GM23338 (cell line): ENCODE measurements at regions not wholly inside any gene's neighbourhood (a gene's known extent, or its start where the extent isn't known, plus 50 kb on each side); places are given as distances from the start of the nearest gene placed in this dataset.

Experiments used
- ATAC-seq: fragments of 200-7000 bp; cut with Tn5 transposase; 3 replicates; pipeline ENCODE4 v1.9.1; 2020
- DNase-seq: peaks from one replicate; pipeline ENCODE4 v3.0.0-alpha.2; 2015; ENCODE audit warnings: low spot score
- H2AFZ ChIP-seq: fragments of 200-600 bp; sonication (generic); 2 replicates; pipeline ENCODE4 v1.8.0; 2016; ENCODE audit warnings: antibody characterized with exemption, mild to moderate bottlenecking, moderate library complexity
- H3F3A ChIP-seq: fragments of 200-600 bp; sonication (generic); replicated peaks from 2 replicates; pipeline ENCODE4 v1.8.0; 2017; ENCODE audit warnings: antibody characterized with exemption, mixed run types, low read depth
- H3K27ac ChIP-seq: fragments of 200-600 bp; sonication (generic); 2 replicates; pipeline ENCODE4 v1.6.1; 2016; ENCODE audit warnings: low read depth
- H3K27me3 ChIP-seq: fragments of 200-600 bp; sonication (generic); 2 replicates; pipeline ENCODE4 v1.8.0; 2016; ENCODE audit warnings: mild to moderate bottlenecking, mixed run types, moderate library complexity; ENCODE audit not compliant: insufficient read depth
- H3K36me3 ChIP-seq: fragments of 200-600 bp; sonication (generic); 2 replicates; pipeline ENCODE4 v1.8.0; 2016; ENCODE audit warnings: mild to moderate bottlenecking; ENCODE audit not compliant: insufficient read depth
- H3K4me1 ChIP-seq: fragments of 200-600 bp; sonication (generic); 2 replicates; pipeline ENCODE4 v1.8.0; 2016; ENCODE audit warnings: mild to moderate bottlenecking, moderate library complexity; ENCODE audit not compliant: insufficient read depth
- H3K4me2 ChIP-seq: fragments of 200-600 bp; sonication (generic); 2 replicates; pipeline ENCODE4 v1.7.1; 2017; ENCODE audit warnings: mixed run types
- H3K4me3 ChIP-seq: fragments of 200-600 bp; sonication (generic); 2 replicates; pipeline ENCODE4 v1.6.1; 2016; ENCODE audit warnings: mixed run types
- H3K79me2 ChIP-seq: fragments of 200-600 bp; sonication (generic); replicated peaks from 2 replicates; pipeline ENCODE4 v1.8.0; 2017; ENCODE audit warnings: mild to moderate bottlenecking; ENCODE audit not compliant: insufficient read depth
- H3K9me2 ChIP-seq: fragments of 200-600 bp; sonication (generic); 2 replicates; pipeline ENCODE4 v1.8.0; 2017; ENCODE audit not compliant: insufficient read depth
- H4K20me1 ChIP-seq: fragments of 200-600 bp; sonication (generic); replicated peaks from 2 replicates; pipeline ENCODE4 v1.8.0; 2017; ENCODE audit warnings: mild to moderate bottlenecking; ENCODE audit not compliant: insufficient read depth
- H3K27ac Mint-ChIP-seq: 2 replicates; pipeline ENCODE4 v1.8.0; 2020; ENCODE audit warnings: inconsistent platforms, mild to moderate bottlenecking, moderate library complexity, mixed read lengths
- H3K27me3 Mint-ChIP-seq: 3 replicates; pipeline ENCODE4 v1.8.0; 2022; ENCODE audit warnings: low read depth, mild to moderate bottlenecking, moderate library complexity, mixed read lengths, inconsistent platforms; ENCODE audit not compliant: insufficient read depth, poor library complexity
- H3K36me3 Mint-ChIP-seq: 3 replicates; pipeline ENCODE4 v1.8.0; 2021; ENCODE audit warnings: low read depth, mild to moderate bottlenecking, inconsistent platforms, moderate library complexity, mixed read lengths
- H3K4me1 Mint-ChIP-seq: 3 replicates; pipeline ENCODE4 v1.8.0; 2020; ENCODE audit warnings: mild to moderate bottlenecking, inconsistent platforms, mixed read lengths
- H3K4me3 Mint-ChIP-seq: 3 replicates; pipeline ENCODE4 v1.8.0; 2021; ENCODE audit warnings: moderate library complexity, mild to moderate bottlenecking, inconsistent platforms, mixed read lengths
- H3K9me3 Mint-ChIP-seq: 3 replicates; pipeline ENCODE4 v1.8.0; 2020; ENCODE audit warnings: moderate library complexity, mild to moderate bottlenecking, inconsistent platforms, mixed read lengths
- ETS1 ChIP-seq: IDR thresholded peaks from 2 replicates; pipeline ENCODE4 v1.6.1; 2016; ENCODE audit warnings: antibody characterized with exemption
- EZH2 ChIP-seq: fragments of 200-600 bp; sonication (generic); IDR thresholded peaks from one replicate; pipeline ENCODE4 v1.8.0; 2017; ENCODE audit warnings: antibody characterized with exemption, mild to moderate bottlenecking, low read depth; ENCODE audit not compliant: unreplicated experiment
- EZH2phosphoT487 ChIP-seq: fragments of 200-600 bp; sonication (generic); IDR thresholded peaks from one replicate; pipeline ENCODE4 v1.8.1; 2018; ENCODE audit warnings: antibody characterized with exemption; ENCODE audit not compliant: unreplicated experiment
- JUNB ChIP-seq: IDR thresholded peaks from one replicate; pipeline ENCODE4 v1.6.1; 2016; ENCODE audit warnings: antibody characterized with exemption; ENCODE audit not compliant: unreplicated experiment
- NANOG ChIP-seq: IDR thresholded peaks from 2 replicates; pipeline ENCODE4 v1.6.1; 2016; ENCODE audit warnings: antibody characterized with exemption, borderline replicate concordance
- POLR2AphosphoS5 ChIP-seq: IDR thresholded peaks from 2 replicates; pipeline ENCODE4 v1.6.1; 2016; ENCODE audit warnings: antibody characterized with exemption, low read depth
- STAT1 ChIP-seq: IDR thresholded peaks from one replicate; pipeline ENCODE4 v1.6.1; 2016; ENCODE audit warnings: antibody characterized with exemption; ENCODE audit not compliant: unreplicated experiment
- ZNF114 ChIP-seq: fragments of 250-450 bp; sonication (Bioruptor Pico); IDR thresholded peaks from 2 replicates; pipeline ENCODE4 v1.5.0; 2020; ENCODE audit warnings: mild to moderate bottlenecking, moderate library complexity
- ZNF331 ChIP-seq: fragments of 250-450 bp; sonication (Bioruptor Pico); IDR thresholded peaks from 2 replicates; pipeline ENCODE4 v1.5.0; 2020; ENCODE audit warnings: low read depth, mild to moderate bottlenecking, moderate library complexity
- ZNF462 ChIP-seq: fragments of 250-450 bp; sonication (Bioruptor Pico); IDR thresholded peaks from 2 replicates; pipeline ENCODE4 v1.5.0; 2020; ENCODE audit warnings: mild to moderate bottlenecking, moderate library complexity

- TF ChIP-seq ZNF462 (CRISPR knock-in tag) (no peak), ZNF114 (no peak), ZNF331 (CRISPR knock-in tag) (no peak), NANOG (no peak)
Measured at GRCh38 chr5:156020647-156021046, 306.3 kb upstream of the SGCD start (continued).

- Histone ChIP-seq H3K27ac (no peak overlapping the region), H3K4me3 (no peak overlapping the region), H2AFZ (no peak overlapping the region), H3K4me2 (no peak overlapping the region), H3K79me2 (no peaks in the 10 kb centered on the region), H4K20me1 (no peaks in the 10 kb centered on the region), H3K9me2 (peaks cover 6% of the 10 kb centered on the region), H3K36me3 (no peaks in the 10 kb centered on the region), H3K27me3 (no peaks in the 10 kb centered on the region), H3F3A (no peaks in the 10 kb centered on the region), H3K4me1 (no peaks in the 10 kb centered on the region)
- ATAC-seq (no peak), DNase-seq (no peak)
- H3K4me3 Mint-ChIP-seq: no peak overlapping the region
- no peaks in the 10 kb centered on the region for H3K36me3 Mint-ChIP-seq
- H3K27me3 Mint-ChIP-seq: peaks cover 2% of the 10 kb centered on the region
- H3K27ac Mint-ChIP-seq: no peak overlapping the region
- no peaks in the 10 kb centered on the region; the same call in 2 of the 3 replicates for H3K9me3 Mint-ChIP-seq
- H3K4me1 Mint-ChIP-seq: peaks cover 6% of the 10 kb centered on the region; the same call in 2 of the 3 replicates
- TF ChIP-seq POLR2AphosphoS5: no peak
- no peak for TF ChIP-seq ZNF462 (CRISPR knock-in tag)
- TF ChIP-seq EZH2phosphoT487: no peak
- TF ChIP-seq JUNB: no peak
- no peak for TF ChIP-seq NANOG
- TF ChIP-seq STAT1: no peak
- no peak for TF ChIP-seq ETS1
- TF ChIP-seq EZH2: no peak
Measured at GRCh38 chr5:156021866-156022265, 305.1 kb upstream of the SGCD start.
